GM21619 (cell line): ENCODE measurements at regions not wholly inside any gene's neighbourhood (a gene's known extent, or its start where the extent isn't known, plus 50 kb on each side); places are given as distances from the start of the nearest gene placed in this dataset.

ENCODE experiments used
- ATAC-seq: cut with Tn5 transposase; IDR thresholded peaks from one replicate; pipeline ENCODE4 v1.9.1; 2021; ENCODE audit not compliant: unreplicated experiment

DNA sequence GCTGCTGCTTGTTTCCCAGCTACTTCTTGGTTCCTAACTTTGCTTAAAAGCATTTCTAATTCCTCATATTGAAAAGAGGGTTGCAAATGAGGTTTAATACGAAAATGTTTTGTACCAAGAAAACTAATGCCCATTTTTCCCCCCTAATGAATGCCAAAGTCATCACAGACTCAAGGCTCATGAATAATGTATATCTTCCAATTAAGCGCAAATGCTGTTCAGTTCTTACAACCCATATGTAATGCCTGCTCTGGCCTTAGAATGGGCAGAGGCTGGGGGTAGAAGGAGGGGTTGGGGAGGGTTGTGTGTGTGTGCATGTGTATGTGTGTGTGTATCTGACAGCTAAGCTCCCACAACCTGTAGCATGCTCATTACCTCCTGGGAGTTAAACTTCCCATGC lies 901.7 kb downstream of the KCNMA1 start:
- ATAC-seq = no peak

DNA sequence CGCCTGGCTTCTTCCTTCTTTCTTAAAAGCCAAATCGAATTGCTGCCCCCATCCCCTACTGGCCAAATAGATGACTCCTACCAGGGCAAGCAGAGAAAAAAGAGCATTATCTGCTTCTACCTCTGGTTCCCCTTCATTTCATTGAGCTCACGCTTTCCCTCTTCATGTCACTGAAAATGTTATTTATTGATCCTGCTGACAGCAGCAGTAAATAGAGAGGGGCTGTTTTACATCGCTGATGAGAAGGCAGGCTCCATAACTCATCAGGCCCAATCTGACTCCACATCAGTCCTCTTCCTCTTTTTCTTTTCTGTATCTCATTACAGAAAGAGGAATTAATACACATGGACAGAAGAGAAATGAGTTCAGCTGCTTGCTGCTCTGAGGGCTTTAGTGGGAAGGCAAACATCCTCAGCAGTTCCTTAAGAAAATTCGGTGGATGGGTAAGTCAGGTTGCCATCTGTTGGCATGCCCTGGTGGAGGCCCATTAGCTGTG lies 904.1 kb downstream of the KCNMA1 start:
- ATAC-seq = no peak

DNA sequence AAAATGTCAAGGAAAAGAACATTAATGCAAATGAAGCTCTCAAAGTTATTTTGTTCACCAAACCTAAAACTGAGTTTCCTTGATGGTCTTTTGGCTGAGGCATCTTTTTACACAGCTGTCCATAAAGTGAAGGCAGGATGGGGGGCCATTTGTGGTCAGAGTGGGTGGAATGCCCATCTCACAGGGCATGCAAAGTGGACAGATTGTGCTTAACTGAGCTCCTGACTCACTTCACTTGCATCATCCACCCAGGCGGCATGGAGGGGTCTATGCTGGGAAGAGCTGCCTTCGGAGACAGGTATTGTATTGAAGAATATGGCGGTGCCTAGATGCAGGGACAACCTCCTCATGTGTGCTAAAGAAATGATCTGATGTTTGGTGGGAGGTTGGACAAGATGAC lies 905.3 kb downstream of the KCNMA1 start:
- no peak for ATAC-seq

DNA sequence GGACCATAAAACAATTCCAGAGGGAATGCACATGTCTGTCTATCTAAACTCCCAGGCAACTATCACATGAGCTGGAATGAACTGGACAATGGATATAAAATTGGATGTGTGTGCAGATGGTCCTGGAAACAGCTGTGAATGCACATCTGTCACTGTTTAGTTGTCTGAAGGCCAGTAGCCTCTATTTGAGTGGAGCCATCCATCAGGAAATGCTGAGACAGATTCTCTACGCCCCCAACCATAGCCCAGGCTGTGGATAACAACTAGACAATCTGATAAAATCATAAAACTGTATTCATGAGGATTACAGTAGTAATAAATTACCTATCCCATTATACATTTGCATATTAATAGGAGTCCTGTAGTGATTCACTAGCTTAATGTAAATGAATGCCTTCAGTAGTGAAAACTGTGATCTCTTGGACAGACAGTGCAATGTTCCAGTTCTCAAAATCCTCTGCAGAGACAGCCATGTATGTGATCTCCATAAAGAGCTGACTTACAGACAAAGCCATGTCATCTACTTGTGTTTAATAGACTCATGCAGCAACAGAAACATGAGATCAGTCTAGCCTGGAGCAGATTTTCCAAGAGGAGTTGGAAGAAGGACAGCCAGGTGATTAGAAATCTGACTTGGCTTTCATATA lies 907.6 kb downstream of the KCNMA1 start:
- ATAC-seq = no peak

DNA sequence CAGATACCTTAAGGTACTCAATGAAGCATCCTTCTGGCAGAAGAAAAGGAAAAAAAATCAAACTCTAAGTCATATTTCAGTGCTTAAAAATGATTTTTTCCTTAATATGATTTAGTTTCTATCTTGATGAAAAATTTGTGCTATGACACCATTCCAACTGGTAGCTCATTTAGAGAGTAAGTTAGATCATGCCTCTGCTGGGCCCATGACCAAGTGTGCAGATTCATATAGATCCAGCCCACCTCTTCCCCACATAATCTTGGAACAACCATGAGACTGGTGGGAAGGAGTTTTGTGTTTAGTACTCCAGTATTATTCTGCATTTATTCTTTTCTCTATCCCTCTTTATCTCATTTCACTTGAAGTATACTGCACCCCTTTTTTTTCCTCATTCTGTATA lies 908.3 kb downstream of the KCNMA1 start:
- ATAC-seq = no peak

DNA sequence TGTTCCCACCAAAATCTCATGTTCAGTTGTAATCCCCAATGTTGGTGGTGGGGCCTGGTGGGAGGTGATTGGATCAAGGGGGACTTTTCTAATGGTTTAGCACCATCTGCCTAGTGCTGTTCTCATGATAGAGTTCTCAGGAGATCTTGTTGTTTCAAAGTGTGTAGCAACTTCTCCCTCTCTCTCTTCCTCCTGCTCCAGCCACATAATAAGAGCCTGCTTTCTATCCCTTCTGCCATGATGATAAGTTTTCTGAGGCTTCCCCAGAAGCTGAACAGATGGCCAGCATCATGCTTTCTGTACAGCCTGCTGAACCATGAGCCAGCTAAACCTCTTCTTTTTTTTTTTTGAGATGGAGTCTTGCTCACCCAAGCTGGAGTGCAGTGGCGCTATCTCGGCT lies 910.6 kb downstream of the KCNMA1 start:
- ATAC-seq = no peak

DNA sequence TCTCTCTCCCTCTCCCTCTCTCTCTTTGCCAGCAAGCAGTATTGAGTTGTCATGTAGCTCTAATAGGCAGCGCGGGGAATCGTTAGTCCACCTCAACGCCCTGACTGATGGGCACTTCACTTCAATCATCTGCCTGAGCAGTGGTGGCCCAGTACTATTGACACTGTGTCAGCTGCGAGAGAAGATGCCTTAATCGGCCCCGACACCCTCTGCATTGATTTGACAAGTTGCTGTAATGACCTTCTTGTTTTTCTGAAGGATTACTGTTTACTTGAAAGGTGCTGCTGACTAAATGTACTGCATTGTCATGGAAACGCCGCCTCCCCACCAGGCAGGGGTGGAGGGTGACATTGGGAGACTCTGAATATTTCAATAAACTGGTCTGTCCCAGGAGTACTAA lies 913.8 kb downstream of the KCNMA1 start:
- ATAC-seq = no peak

DNA sequence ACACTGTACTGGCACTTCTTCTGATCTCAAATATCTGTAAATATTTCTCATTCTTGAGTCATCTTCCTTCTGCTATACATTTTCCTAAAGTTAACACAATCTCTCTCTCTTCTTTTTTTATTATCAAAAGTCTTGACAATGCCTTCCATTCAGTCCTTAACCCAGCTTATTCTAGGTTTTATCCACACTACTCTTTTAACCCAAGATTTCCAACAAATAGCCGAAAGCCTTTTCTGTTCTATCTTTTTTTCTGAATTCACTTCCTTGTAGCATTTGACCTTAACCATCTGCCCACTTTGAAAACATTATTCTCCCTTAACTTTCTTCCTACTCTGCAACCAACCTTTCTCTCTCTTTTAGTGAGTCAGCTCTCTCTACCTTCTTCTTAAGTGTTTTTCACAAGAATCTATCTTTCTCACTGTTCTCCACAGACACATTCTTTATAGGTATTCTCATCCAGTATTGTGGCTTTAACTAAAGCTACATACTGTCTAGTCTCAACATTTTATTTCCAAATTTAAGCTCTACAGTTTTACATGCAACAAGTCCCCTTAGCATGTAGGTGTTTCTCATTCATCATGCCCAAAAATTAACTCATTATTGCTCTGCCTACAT lies 915.6 kb downstream of the KCNMA1 start:
- ATAC-seq = no peak

DNA sequence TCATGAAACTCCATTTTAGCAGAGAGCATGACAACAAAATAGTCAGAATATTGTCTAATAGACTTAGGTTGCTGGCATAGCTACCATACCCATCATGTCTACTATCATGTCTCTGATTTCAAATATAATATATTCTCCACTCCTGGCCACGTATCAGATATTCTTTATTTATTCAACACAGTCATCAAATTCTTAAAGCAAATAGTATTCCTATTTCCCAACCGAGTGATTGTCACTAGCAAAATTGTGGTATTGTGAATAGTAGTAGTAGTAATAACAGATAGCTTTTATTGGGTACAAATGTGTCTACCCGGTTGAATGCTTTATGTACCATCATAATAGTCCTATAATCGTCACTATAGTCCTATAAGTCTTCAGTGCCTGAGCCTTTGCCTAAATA lies 918.6 kb downstream of the KCNMA1 start:
- ATAC-seq = no peak

DNA sequence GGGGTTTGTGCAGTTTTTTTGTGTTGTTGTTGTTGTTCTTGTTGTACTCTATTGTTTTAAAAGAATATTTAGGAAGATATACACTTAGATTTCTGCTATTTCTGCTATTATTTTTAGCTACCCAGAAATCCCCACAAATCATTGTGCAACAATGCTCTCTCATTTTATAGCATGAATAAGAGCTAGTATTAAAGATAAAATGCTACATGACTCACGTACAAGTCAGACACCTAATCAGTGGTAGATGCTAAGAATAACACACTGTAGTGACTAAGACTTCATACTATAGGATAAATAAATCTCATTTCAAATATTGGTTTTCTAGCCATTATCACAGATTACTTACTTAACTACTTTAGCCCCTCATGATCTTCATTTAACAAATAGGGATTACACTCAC lies 920.5 kb downstream of the KCNMA1 start:
- no peak for ATAC-seq

DNA sequence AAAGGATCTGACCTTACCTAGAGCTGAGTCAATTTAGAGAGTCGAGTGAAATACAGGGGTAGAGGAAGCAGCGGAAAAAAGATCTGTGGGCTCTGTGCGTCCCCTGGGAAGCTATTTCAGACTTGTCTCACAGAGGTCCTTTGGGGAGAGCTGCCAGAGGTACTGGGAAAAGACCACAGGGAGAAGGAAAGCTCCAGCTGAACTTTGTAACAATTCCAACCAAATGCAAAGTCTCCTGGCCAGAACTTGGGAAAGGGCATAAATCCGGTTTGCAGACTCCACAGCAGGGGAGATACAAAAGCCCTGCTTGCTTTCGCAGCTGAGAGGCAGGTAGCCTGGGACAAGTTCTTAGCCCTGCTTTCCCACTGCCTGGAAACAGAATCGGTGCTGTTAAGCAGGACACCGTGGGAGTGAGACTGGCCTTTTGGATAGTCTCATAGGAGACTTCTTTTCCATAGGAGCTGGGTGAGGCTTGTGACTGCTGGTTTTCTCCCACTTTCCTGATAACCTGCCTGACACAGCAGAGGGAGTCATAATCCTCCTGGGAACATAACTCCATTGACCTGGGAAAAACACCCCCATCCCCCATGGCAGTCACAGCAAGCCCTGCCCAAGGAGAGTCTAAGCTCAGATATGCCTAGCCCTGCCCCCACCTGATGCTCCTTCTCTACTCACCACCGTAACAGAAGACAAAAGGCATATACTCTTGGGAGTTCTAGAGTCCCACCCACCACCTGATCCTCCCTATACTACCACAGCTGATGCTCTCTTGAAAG lies 926.2 kb downstream of the KCNMA1 start:
- ATAC-seq = no peak

DNA sequence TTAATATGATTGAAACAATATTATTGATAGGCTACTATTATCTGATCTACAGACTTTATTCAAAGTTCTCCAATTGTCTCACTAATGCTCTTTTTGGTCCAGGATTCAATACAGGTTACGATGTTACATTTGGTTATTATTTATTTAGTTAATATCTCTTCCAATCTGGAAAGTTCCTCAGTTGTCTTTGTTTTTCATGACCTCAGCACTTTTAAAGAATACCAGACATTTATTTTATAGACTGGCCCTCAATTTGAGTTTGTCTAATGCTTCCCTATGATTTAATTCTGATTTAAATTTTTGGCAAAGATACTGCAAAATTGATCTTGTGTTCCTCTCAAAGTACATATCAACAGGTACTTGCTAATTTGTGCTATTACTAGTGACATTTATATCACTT lies 937.4 kb downstream of the KCNMA1 start:
- ATAC-seq = no peak

DNA sequence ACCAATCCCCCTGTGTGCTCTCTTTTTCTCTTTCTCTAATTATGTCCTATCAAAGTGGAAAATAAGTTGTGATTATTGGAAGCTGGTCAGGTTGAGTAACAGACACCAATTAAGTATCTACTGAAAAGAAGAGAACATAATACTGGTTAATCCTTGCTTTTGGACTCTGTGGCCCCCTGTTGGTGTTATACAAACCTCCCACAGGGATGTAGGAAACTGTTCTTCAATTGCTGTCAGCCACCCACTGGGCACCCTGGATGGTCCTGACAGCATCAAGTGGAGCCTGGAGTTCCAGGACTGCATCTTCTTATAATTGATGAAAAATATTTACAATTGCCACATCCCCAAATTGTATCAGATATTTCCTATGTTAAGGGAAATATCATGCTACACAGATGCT lies 939.7 kb downstream of the KCNMA1 start:
- ATAC-seq = no peak

DNA sequence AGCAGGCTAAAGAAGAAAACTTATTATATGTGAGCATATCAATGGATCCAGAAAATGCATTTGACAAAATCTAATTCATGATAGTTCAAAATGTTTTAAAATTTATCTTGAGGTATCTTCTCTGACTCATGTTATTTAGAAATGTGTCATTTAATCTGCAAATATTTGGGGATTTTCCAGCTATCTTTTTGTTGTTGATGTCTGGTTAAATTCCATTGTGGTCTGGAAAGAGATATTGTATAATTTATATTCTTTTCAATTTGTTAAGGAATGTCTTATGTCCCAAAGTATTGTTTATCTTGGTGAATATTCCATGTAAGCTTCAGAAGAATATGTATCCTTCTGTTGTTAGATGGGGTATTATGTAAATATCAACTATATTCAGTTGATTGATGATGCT lies 942.5 kb downstream of the KCNMA1 start:
- no peak for ATAC-seq

DNA sequence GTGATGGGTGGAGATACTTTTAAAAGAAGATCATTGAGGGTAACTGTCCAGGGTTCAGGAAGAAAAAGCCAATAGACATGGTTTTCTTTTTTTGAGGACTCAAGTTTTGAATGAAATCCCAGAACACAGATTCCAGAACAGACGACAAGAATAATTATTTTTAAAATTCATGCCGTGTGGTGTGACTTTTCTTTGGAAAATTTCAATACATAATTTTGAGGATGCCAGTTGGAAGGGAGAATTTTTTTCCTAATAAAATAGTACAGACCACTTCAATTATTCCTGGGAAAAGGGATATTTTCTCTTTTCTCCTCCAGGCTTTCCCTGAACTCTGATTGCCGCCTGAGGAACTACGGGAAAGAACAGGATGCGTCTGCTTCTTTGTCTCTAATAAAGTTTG lies 951.4 kb downstream of the KCNMA1 start:
- no peak for ATAC-seq

DNA sequence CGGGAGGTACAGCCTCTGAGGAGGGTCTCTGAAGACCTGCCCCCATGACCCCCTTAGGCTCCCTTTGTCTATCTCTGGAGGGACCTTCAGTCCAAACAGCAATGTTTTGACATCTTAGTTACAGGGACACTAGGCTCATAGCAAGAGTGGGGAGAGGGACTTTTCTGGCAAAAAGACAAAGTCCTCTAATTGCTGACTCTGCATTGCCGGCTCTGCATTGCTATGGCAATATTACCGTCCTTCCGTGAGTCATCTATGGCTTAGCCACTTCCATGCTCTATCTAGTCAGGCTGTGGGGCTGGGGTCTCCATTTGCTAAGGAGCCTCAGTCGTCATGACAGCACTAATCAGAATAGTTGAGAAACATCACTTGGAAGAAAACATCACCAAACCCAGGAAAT lies 952.6 kb downstream of the KCNMA1 start:
- no peak for ATAC-seq

DNA sequence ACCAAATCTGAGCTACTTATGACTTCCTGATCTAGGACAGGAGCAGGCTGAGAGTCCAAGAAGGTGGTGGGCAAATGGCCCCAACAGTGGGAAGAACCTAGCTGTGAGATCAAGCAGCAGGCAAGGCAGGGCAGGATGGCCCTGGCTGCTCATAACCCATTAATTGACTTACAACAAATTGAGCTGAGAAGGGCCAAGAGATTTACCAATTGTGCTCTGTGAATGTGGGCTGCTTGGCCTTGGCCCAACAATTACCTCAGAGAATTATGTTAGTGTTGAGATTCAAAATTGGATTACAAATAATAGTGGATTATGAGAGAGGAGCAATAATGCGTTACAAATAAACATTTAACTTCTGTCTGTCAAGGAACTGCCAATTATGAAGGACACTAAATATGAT lies 956.5 kb downstream of the KCNMA1 start:
- no peak for ATAC-seq

DNA sequence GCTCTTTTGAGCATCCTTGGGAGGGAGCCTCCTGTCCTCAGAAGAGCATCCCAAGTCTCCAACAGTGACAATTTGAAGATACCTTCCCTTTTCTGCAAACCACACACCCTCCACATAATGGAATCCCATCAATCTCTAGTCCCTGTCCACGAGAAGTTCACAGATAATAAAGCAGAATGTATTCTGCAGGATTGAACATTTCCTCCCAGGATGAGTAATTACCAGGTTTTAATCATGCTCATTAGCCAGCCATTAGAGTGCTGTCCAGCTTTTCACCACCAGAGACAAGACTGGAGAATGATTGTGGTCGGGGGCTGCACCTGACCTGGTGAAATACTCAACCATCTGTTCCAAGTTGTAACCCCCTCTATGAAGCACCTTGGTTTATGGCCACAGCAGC lies 958.6 kb downstream of the KCNMA1 start:
- no peak for ATAC-seq

DNA sequence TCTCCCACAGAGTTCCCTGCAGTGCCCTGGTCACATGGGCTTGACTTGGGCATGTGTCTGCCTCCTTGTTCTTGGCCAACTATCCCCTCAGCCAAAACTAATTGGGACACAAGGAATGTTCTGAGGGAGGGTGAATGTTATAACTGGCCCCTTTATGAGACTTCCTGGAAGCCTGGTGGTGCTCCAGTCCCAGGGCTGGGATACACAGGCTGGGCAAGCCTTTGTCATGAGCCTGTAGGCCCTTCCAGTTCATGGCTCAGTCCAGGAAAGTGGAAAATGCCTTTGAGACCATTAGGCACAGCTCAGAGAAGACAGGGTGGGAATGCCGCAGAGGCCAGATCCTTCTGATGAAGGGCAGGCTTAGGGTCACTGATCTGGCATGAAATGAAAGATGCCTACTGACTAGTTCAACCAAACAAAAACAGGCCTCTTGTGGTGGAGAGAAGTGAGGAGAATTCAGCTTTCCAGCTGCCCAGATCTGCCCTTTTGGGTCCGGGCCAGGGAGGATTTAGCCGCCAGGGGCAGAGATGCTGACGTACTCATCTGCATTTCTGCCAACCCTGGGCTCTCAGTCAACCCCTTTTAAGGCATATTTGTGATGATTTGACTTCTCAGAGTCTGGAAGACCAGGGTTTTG lies 961.5 kb downstream of the KCNMA1 start:
- no peak for ATAC-seq

DNA sequence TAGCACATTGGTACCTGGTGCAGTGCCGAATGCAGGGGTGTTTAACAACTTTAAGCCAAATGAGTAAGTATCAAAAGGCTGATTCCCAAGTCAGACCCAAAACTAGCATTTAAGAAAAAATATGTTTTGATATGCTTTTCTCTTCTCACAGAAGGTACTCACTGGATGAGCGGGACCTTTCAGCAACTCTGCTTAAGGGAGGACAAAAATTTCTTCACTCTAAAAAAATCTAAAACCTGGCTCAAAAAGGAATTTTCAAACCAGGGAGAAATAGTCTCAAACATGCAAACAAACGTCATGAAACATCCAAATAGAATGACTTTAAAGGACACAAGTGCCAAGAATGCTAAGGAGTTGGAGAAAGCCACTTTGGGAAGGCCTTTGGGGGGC lies 962.1 kb downstream of the KCNMA1 start:
- ATAC-seq = no peak

DNA sequence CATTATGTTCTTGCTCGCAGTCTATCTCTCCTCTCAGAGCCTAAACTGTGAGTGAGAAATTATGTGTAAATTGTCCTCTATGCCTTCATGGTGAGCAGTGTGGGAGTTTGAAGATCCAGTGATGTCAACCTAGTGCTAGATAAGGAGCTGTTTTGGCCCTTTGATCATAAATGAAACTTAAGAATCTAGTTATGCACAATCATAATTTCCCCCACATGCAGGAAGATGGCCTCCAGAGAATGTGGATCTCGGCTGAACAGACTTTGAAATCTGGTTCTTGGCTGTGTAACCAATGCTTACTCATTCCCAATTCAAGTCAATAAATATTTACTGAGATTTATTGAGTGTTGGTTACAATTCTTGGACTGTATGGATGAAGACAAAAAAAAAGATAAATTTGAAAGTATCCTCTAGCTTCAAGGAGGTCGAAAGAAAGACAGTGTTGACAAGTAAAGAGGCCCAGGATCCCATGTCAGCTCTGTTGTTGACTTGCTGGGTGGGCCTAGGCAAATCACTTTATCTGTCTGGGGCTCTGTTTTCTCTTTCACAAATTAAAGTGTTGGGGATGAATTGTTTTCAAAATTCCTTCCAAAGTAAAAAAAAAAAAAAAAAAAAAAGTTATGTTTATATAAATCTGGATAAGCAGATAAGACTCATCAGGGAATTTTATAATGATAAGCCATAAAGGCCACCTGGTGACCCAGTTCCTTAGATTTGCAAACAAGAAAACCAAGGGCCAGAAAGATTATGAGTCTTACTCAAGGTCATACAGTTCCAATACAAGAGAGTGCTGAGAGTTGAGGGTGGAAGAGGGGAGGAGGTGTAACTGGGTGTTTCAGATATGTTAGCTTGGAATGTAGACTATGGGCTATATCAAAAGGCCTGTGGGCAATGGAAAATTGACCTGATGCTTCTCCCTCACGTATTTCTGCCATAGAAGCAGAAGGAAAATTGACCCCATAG lies 969.9 kb downstream of the KCNMA1 start:
- no peak for ATAC-seq
